SU-DHL-6 (cell line): ENCODE measurements at regions not wholly inside any gene's neighbourhood (a gene's known extent, or its start where the extent isn't known, plus 50 kb on each side); places are given as distances from the start of the nearest gene placed in this dataset.
"Not testable (repeated sequence)": the region's sequence is repeated elsewhere in the genome, so short reads cannot be mapped to it uniquely, and the experiment has no call there.

Source experiments
- H2AFZ ChIP-seq: fragments of 200-600 bp; sonication (generic); 2 replicates; pipeline ENCODE4 v1.6.1; 2014; ENCODE audit warnings: low read depth, mild to moderate bottlenecking, moderate library complexity, mixed read lengths, antibody characterized with exemption, low read length; ENCODE audit not compliant: severe bottlenecking
- H3F3A ChIP-seq: fragments of 200-600 bp; shearing (Covaris generic); 2 replicates; pipeline ENCODE4 v1.6.0; 2016; ENCODE audit warnings: antibody characterized with exemption, mild to moderate bottlenecking; ENCODE audit not compliant: insufficient read depth
- H3K27ac ChIP-seq: fragments of 200-600 bp; sonication (generic); 2 replicates; pipeline ENCODE4 v1.5.1; 2016; ENCODE audit warnings: low read depth, mild to moderate bottlenecking, low read length, moderate library complexity, mixed read lengths
- H3K27me3 ChIP-seq: fragments of 200-600 bp; sonication (generic), shearing (Covaris generic); 2 replicates; pipeline ENCODE4 v1.6.0; 2014; ENCODE audit warnings: mild to moderate bottlenecking, low read length
- H3K36me3 ChIP-seq: fragments of 200-600 bp; sonication (generic); 2 replicates; pipeline ENCODE4 v1.6.1; 2014; ENCODE audit warnings: mild to moderate bottlenecking, low read length, mixed read lengths
- H3K4me2 ChIP-seq: fragments of 300-600, 200-600 bp; shearing (Covaris generic), sonication (generic); 2 replicates; pipeline ENCODE4 v1.6.0; 2014; ENCODE audit warnings: low read length, low read depth, mild to moderate bottlenecking; ENCODE audit not compliant: poor library complexity, severe bottlenecking
- H3K4me3 ChIP-seq: fragments of 200-600 bp; sonication (generic); 2 replicates; pipeline ENCODE4 v1.5.1; 2014; ENCODE audit warnings: antibody characterized with exemption, low read length, mild to moderate bottlenecking, mixed read lengths; ENCODE audit not compliant: insufficient read depth, poor library complexity, severe bottlenecking
- H3K79me2 ChIP-seq: fragments of 200-600 bp; sonication (generic); 2 replicates; pipeline ENCODE4 v1.6.1; 2014; ENCODE audit warnings: mild to moderate bottlenecking, low read length, moderate library complexity; ENCODE audit not compliant: insufficient read depth
- H3K9ac ChIP-seq: fragments of 200-600 bp; sonication (generic); 2 replicates; pipeline ENCODE4 v1.7.0; 2014; ENCODE audit warnings: mild to moderate bottlenecking, low read length
- H3K9me2 ChIP-seq: fragments of 200-600 bp; sonication (generic); replicated peaks from 2 replicates; pipeline ENCODE4 v1.6.1; 2014; ENCODE audit warnings: low read length; ENCODE audit not compliant: insufficient read depth
- H3K9me3 ChIP-seq: fragments of 200-600 bp; sonication (generic); 2 replicates; pipeline ENCODE4 v1.6.1; 2014; ENCODE audit warnings: low read length, mixed read lengths; ENCODE audit not compliant: insufficient read depth
- H4K20me1 ChIP-seq: fragments of 200-600 bp; sonication (generic); 2 replicates; pipeline ENCODE4 v1.6.1; 2014; ENCODE audit warnings: low read depth, mild to moderate bottlenecking, antibody characterized with exemption, low read length, moderate library complexity, mixed read lengths
- EZH2phosphoT487 ChIP-seq: fragments of 200-600 bp; sonication (generic), shearing (Covaris generic); conservative IDR thresholded peaks from 2 replicates; pipeline ENCODE4 v1.6.1; 2018; ENCODE audit warnings: mild to moderate bottlenecking, antibody characterized with exemption, low read length, moderate library complexity, mixed read lengths
- TF ChIP-seq, protein P1 (sequence below): fragments of 200-600 bp; sonication (generic); IDR thresholded peaks from one replicate; pipeline ENCODE4 v1.5.1; 2017; ENCODE audit warnings: antibody characterized with exemption, mild to moderate bottlenecking, low read length, moderate library complexity; ENCODE audit not compliant: insufficient read depth, poor library complexity, severe bottlenecking

DNA sequence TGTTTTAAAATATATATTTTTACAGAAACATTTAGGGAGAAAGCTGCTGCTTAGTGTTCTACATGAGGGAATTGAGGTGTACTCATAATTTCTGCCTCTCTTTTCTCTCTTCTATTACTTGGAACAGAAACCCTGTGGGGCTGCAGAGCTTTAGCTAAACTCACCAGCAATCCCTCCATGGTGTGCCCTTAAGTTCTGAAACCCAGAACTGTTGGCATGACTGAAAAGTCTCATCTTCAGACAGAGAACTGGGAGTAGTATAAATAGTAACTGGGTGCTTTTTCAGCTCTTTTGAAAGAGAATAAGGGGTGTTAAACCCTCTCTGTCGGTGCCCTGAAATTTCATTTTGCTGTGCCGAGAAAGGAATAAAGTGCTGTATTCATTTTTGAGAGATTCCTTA, 294.9 kb upstream of the BOD1L1 start:
- Histone ChIP-seq H3K9ac (no peak overlapping the region), H3K79me2 (no peaks in the 10 kb centered on the region), H3K4me2 (no peak overlapping the region), H3K9me2 (no peaks in the 10 kb centered on the region), H4K20me1 (no peaks in the 10 kb centered on the region), H3K27me3 (no peaks in the 10 kb centered on the region; the same call in 1 of the 2 replicates), H2AFZ (no peak overlapping the region), H3K9me3 (no peaks in the 10 kb centered on the region), H3K27ac (no peak overlapping the region), H3F3A (no peaks in the 10 kb centered on the region), H3K4me3 (no peak overlapping the region), H3K36me3 (no peaks in the 10 kb centered on the region)
- no peak for TF ChIP-seq EZH2phosphoT487
- TF ChIP-seq, protein P1, sequence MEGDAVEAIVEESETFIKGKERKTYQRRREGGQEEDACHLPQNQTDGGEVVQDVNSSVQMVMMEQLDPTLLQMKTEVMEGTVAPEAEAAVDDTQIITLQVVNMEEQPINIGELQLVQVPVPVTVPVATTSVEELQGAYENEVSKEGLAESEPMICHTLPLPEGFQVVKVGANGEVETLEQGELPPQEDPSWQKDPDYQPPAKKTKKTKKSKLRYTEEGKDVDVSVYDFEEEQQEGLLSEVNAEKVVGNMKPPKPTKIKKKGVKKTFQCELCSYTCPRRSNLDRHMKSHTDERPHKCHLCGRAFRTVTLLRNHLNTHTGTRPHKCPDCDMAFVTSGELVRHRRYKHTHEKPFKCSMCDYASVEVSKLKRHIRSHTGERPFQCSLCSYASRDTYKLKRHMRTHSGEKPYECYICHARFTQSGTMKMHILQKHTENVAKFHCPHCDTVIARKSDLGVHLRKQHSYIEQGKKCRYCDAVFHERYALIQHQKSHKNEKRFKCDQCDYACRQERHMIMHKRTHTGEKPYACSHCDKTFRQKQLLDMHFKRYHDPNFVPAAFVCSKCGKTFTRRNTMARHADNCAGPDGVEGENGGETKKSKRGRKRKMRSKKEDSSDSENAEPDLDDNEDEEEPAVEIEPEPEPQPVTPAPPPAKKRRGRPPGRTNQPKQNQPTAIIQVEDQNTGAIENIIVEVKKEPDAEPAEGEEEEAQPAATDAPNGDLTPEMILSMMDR = no peak

DNA sequence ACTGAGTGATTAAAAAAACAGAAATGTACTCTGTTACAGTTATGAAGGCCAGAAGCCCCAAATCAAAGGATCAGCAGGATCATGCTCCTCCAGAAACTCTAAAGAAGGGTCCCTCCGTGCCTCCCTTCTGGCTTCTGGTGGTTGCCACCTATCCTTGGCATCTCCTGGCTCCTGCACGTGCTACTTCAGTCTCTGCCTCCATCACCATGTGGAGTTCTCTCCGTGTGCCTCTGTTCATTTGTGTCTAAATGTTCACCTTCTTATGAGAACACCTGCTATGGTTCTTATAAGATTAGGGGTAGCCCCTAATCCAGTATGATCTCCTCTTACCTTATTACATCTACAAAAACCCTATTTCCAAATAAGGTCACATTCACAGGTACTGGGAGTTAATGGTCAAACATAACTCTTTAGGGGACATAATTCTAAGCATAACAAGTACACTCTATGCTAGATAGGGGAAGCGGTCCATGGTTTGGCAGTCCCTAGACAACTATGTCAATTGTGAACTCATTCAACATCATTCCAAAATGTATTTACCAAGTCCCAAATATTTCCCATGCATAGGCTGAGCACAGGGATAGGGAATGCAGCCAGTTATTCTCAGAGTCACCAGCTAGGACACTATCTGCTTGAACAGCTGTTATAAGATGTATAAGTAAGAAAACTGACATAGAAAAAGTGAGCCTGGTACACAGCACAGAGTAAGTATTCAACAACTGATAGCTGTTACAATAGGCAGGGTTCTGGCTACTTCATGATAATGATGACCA, 295.5 kb upstream of the BOD1L1 start:
- H3K36me3 ChIP-seq = no peaks in the 10 kb centered on the region
- no peak for TF ChIP-seq EZH2phosphoT487
- TF ChIP-seq, protein P1 = no peak
- no peaks in the 10 kb centered on the region; the same call in 1 of the 2 replicates for H3K27me3 ChIP-seq
- no peak overlapping the region for H3K4me2 ChIP-seq
- H4K20me1 ChIP-seq = no peaks in the 10 kb centered on the region
- no peaks in the 10 kb centered on the region for H3F3A ChIP-seq
- H3K79me2 ChIP-seq = no peaks in the 10 kb centered on the region
- H2AFZ ChIP-seq = no peak overlapping the region
- no peak overlapping the region for H3K9ac ChIP-seq
- H3K9me3 ChIP-seq = no peaks in the 10 kb centered on the region
- H3K27ac ChIP-seq = no peak overlapping the region
- no peaks in the 10 kb centered on the region for H3K9me2 ChIP-seq
- H3K4me3 ChIP-seq = no peak overlapping the region

DNA sequence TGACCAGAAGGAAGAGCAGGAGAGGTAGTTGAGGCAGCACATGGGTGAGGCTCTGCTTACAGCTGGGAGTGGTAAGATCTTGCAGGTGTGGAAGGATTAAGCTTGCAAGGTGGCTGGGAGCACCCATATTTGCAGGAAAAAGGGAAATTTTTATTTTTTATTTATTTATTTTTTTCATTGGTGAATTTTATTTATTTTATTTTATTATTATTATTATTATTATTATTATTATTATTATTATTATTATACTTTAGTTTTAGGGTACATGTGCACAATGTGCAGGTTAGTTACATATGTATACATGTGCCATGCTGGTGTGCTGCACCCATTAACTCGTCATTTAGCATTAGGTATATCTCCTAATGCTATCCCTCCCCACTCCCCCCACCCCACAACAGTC, 297.4 kb upstream of the BOD1L1 start:
- H3F3A ChIP-seq, H4K20me1 ChIP-seq, H3K79me2 ChIP-seq, H3K9me3 ChIP-seq, H3K9me2 ChIP-seq, H3K4me2 ChIP-seq, H3K9ac ChIP-seq, H3K27me3 ChIP-seq, H3K27ac ChIP-seq, H2AFZ ChIP-seq, H3K36me3 ChIP-seq, H3K4me3 ChIP-seq: not testable (repeated sequence)

DNA sequence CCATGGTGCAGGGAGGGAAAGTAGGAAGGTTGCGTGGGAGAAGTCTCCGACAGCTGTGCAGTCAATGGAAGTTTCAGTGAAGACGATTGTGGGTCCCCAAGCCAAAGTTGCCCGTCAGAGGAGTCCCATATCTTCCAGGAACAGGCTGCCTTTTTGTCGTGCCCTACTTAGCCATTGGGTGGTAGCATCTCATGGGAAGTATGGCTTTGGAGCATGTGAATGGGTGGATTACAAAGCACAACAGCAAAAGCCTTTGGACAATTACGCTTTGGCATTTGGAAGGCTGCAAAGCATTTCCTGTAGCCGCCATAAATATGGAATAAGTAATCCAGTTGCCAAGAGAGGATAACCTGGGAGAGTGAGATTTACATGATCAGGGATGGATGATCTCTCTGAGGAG, 300.7 kb upstream of the BOD1L1 start:
- H3K4me3 ChIP-seq = no peak overlapping the region
- no peaks in the 10 kb centered on the region for H3K9me2 ChIP-seq
- H3K27me3 ChIP-seq = no peaks in the 10 kb centered on the region
- H3K4me2 ChIP-seq = no peak overlapping the region
- H3K36me3 ChIP-seq = no peaks in the 10 kb centered on the region
- H3F3A ChIP-seq = no peaks in the 10 kb centered on the region
- no peaks in the 10 kb centered on the region for H3K9me3 ChIP-seq
- no peak overlapping the region for H2AFZ ChIP-seq
- TF ChIP-seq, protein P1 = no peak
- no peak for TF ChIP-seq EZH2phosphoT487
- no peak overlapping the region for H3K9ac ChIP-seq
- no peak overlapping the region for H3K27ac ChIP-seq
- H3K79me2 ChIP-seq = no peaks in the 10 kb centered on the region
- no peaks in the 10 kb centered on the region for H4K20me1 ChIP-seq
